Neural cell (in vitro differentiated cells): ENCODE measurements at regions not wholly inside any gene's neighbourhood (a gene's known extent, or its start where the extent isn't known, plus 50 kb on each side); places are given as distances from the start of the nearest gene placed in this dataset.

ENCODE experiments used
- H2AFZ ChIP-seq: fragments of 200-600, 300-800 bp; sonication (generic), shearing (Covaris generic); 2 replicates; pipeline ENCODE4 v1.6.0; 2014; ENCODE audit warnings: low read depth, mild to moderate bottlenecking, antibody characterized with exemption, low read length, moderate library complexity
- H3F3A ChIP-seq: fragments of 200-600 bp; shearing (Covaris generic); 2 replicates; pipeline ENCODE4 v1.6.1; 2016; ENCODE audit warnings: mild to moderate bottlenecking, moderate library complexity, mixed read lengths, antibody characterized with exemption, low read length; ENCODE audit not compliant: insufficient read depth, poor library complexity, severe bottlenecking
- H3K27ac ChIP-seq: fragments of 200-600, 300-800 bp; sonication (generic), shearing (Covaris generic); 2 replicates; pipeline ENCODE4 v1.5.1; 2014; ENCODE audit warnings: mild to moderate bottlenecking, low read length, moderate library complexity
- H3K27me3 ChIP-seq: fragments of 300-800, 200-600 bp; sonication (generic), shearing (Covaris generic); 2 replicates; pipeline ENCODE4 v1.6.0; 2014; ENCODE audit warnings: mild to moderate bottlenecking, low read depth, low read length, moderate library complexity; ENCODE audit not compliant: insufficient read depth
- H3K36me3 ChIP-seq: fragments of 300-800, 200-600 bp; sonication (generic), shearing (Covaris generic); 2 replicates; pipeline ENCODE4 v1.5.1; 2014; ENCODE audit warnings: mild to moderate bottlenecking, antibody characterized with exemption, low read length, moderate library complexity; ENCODE audit not compliant: insufficient read depth
- H3K4me2 ChIP-seq: fragments of 300-800, 200-600 bp; sonication (generic), shearing (Covaris generic); 2 replicates; pipeline ENCODE4 v1.6.0; 2014; ENCODE audit warnings: mild to moderate bottlenecking, low read length
- H3K4me3 ChIP-seq: fragments of 300-800, 200-600 bp; sonication (generic), shearing (Covaris generic); 2 replicates; pipeline ENCODE4 v1.5.1; 2014; ENCODE audit warnings: mild to moderate bottlenecking, low read length, moderate library complexity
- H3K79me2 ChIP-seq: fragments of 200-600 bp; shearing (Covaris generic); replicated peaks from 2 replicates; pipeline ENCODE4 v1.6.0; 2014; ENCODE audit warnings: mild to moderate bottlenecking, low read length, moderate library complexity; ENCODE audit not compliant: insufficient read depth
- H3K9ac ChIP-seq: fragments of 300-800, 200-600 bp; sonication (generic), shearing (Covaris generic); 2 replicates; pipeline ENCODE4 v1.6.1; 2016; ENCODE audit warnings: mild to moderate bottlenecking, low read length, mixed read lengths
- H3K9me2 ChIP-seq: fragments of 200-600 bp; shearing (Covaris generic); 2 replicates; pipeline ENCODE4 v1.6.1; 2016; ENCODE audit warnings: mild to moderate bottlenecking, low read length, mixed read lengths; ENCODE audit not compliant: insufficient read depth
- H3K9me3 ChIP-seq: fragments of 200-600, 300-800 bp; sonication (generic), shearing (Covaris generic); 2 replicates; pipeline ENCODE4 v1.6.1; 2016; ENCODE audit warnings: mild to moderate bottlenecking, mixed run types, low read length, moderate library complexity, mixed read lengths
- H4K20me1 ChIP-seq: fragments of 200-600 bp; shearing (Covaris generic); 2 replicates; pipeline ENCODE4 v1.6.1; 2016; ENCODE audit warnings: mild to moderate bottlenecking, mixed run types; ENCODE audit not compliant: insufficient read depth
- CTCF ChIP-seq: fragments of 450-650 bp; IDR thresholded peaks from 2 replicates; pipeline ENCODE4 v1.5.1; 2014; ENCODE audit warnings: antibody characterized with exemption, mild to moderate bottlenecking, moderate library complexity; ENCODE audit not compliant: poor library complexity, severe bottlenecking
- EP300 ChIP-seq: fragments of 450-650 bp; conservative IDR thresholded peaks from 2 replicates; pipeline ENCODE4 v1.6.1; 2014; ENCODE audit warnings: antibody characterized with exemption, mild to moderate bottlenecking, moderate library complexity; ENCODE audit not compliant: poor library complexity, severe bottlenecking
- EZH2 ChIP-seq: fragments of 200-600, 300-800 bp; shearing (Covaris generic), sonication (generic); IDR thresholded peaks from 2 replicates; pipeline ENCODE4 v1.6.1; 2014; ENCODE audit warnings: antibody characterized with exemption, low read length, borderline replicate concordance, mild to moderate bottlenecking; ENCODE audit not compliant: insufficient read depth, poor library complexity, severe bottlenecking
- MXI1 ChIP-seq: fragments of 450-650 bp; conservative IDR thresholded peaks from 2 replicates; pipeline ENCODE4 v1.6.1; 2014; ENCODE audit warnings: antibody characterized with exemption, mild to moderate bottlenecking; ENCODE audit not compliant: poor library complexity, severe bottlenecking
- POLR2AphosphoS5 ChIP-seq: IDR thresholded peaks from 2 replicates; pipeline ENCODE4 v1.6.1; 2012
- RAD21 ChIP-seq: fragments of 450-650 bp; conservative IDR thresholded peaks from 2 replicates; pipeline ENCODE4 v1.6.1; 2014; ENCODE audit warnings: antibody characterized with exemption, mild to moderate bottlenecking, moderate library complexity
- REST ChIP-seq: IDR thresholded peaks from 2 replicates; pipeline ENCODE4 v1.6.1; 2012; ENCODE audit warnings: borderline replicate concordance
- SMC3 ChIP-seq: fragments of 450-650 bp; conservative IDR thresholded peaks from 2 replicates; pipeline ENCODE4 v1.6.1; 2014; ENCODE audit warnings: antibody characterized with exemption, mild to moderate bottlenecking, moderate library complexity; ENCODE audit not compliant: poor library complexity
- TAF1 ChIP-seq: IDR thresholded peaks from 2 replicates; pipeline ENCODE4 v1.6.1; 2012; ENCODE audit warnings: low read depth

- Histone ChIP-seq H3K4me2 (no peak overlapping the region), H3K4me3 (no peak overlapping the region), H3K27me3 (no peaks in the 10 kb centered on the region), H3K36me3 (no peaks in the 10 kb centered on the region), H3F3A (no peaks in the 10 kb centered on the region), H3K79me2 (no peaks in the 10 kb centered on the region), H4K20me1 (no peaks in the 10 kb centered on the region), H2AFZ (no peak overlapping the region), H3K9me3 (no peaks in the 10 kb centered on the region), H3K9ac (no peak overlapping the region), H3K9me2 (no peaks in the 10 kb centered on the region), H3K27ac (no peak overlapping the region)
- TF ChIP-seq CTCF: no peak
- no peak for TF ChIP-seq EZH2
- no peak for TF ChIP-seq SMC3
- TF ChIP-seq TAF1: no peak
- no peak for TF ChIP-seq EP300
Measured at GRCh38 chr1:106964495-106964894, 92.0 kb upstream of the PRMT6 start.

GRCh38 chr1:106968644-106969043 lies 87.8 kb upstream of the PRMT6 start:
- no peak overlapping the region for H2AFZ ChIP-seq
- H4K20me1 ChIP-seq: no peaks in the 10 kb centered on the region
- H3K9me3 ChIP-seq: no peaks in the 10 kb centered on the region
- H3K27me3 ChIP-seq: no peaks in the 10 kb centered on the region
- no peaks in the 10 kb centered on the region for H3K36me3 ChIP-seq
- no peaks in the 10 kb centered on the region for H3K79me2 ChIP-seq
- no peak overlapping the region for H3K4me2 ChIP-seq
- no peak overlapping the region for H3K9ac ChIP-seq
- no peak overlapping the region for H3K4me3 ChIP-seq
- no peak overlapping the region for H3K27ac ChIP-seq
- no peak for TF ChIP-seq TAF1
- TF ChIP-seq RAD21: no peak
- no peak for TF ChIP-seq EZH2
- TF ChIP-seq MXI1: no peak
- TF ChIP-seq POLR2AphosphoS5: no peak
- no peak for TF ChIP-seq SMC3
- no peak for TF ChIP-seq REST
- no peak for TF ChIP-seq EP300
- TF ChIP-seq CTCF: no peak
- H3F3A ChIP-seq: no peaks in the 10 kb centered on the region
- no peaks in the 10 kb centered on the region for H3K9me2 ChIP-seq
